T-cell (primary cell): ENCODE measurements at regions not wholly inside any gene's neighbourhood (a gene's known extent, or its start where the extent isn't known, plus 50 kb on each side); places are given as distances from the start of the nearest gene placed in this dataset.
"Not testable (repeated sequence)": the region's sequence is repeated elsewhere in the genome, so short reads cannot be mapped to it uniquely, and the experiment has no call there.

Experiments used
- ATAC-seq, 4 experiments: fragments of 200-7000 bp in 3 of 4; fragments of 150-1000 bp in 1 of 4; cut with Tn5 transposase; replicated peaks in 1 of 4; 1 replicate in 3 of 4; 2 replicates in 1 of 4; pipeline ENCODE4 v1.10.0; 2021; ENCODE audit warnings: moderate library complexity in 3 of 4, mild to moderate bottlenecking in 2 of 4, moderate number of reproducible peaks in 1 of 4
- CTCF ChIA-PET, 2 donors: fragments of 300-600 bp; sonication (Branson Sonifier 250); formaldehyde crosslinking; loops; one replicate each; lab custom pipeline; 2022; ENCODE audit warnings: antibody characterized with exemption in 2 of 2; lab: Charles Lee
- POLR2A ChIA-PET, 2 donors: fragments of 300-600 bp; sonication (Branson Sonifier 250); formaldehyde crosslinking; loops; one replicate each; lab custom pipeline; 2022; ENCODE audit warnings: antibody characterized with exemption in 2 of 2; lab: Charles Lee
- DNase-seq, 35 experiments: peaks; one replicate each; pipeline versions ENCODE4 v3.0.0 to v3.0.0-alpha.2; 2013 to 2023
- H3K27ac ChIP-seq: one replicate; pipeline ENCODE4 v1.5.1; 2013; ENCODE audit warnings: low read length
- H3K27me3 ChIP-seq, 2 experiments: replicated peaks in 1 of 2; 1 replicate in 1 of 2; 2 replicates in 1 of 2; pipeline versions ENCODE4 v1.6.1 to v1.7.0; 2013; ENCODE audit warnings: low read length in 1 of 2, mixed read lengths in 1 of 2; ENCODE audit not compliant: control insufficient read depth in 2 of 2, insufficient read depth in 2 of 2; ENCODE audit errors: extremely low read depth in 1 of 2
- H3K36me3 ChIP-seq, 2 donors: 1 replicate in 1 of 2; 2 replicates in 1 of 2; pipeline versions ENCODE4 v1.6.1 to v1.7.0; 2013; ENCODE audit warnings: low read length in 1 of 2; ENCODE audit not compliant: control insufficient read depth in 2 of 2, insufficient read depth in 1 of 2; ENCODE audit errors: extremely low read depth in 1 of 2
- H3K4me1 ChIP-seq, 2 experiments: 1 replicate in 1 of 2; 2 replicates in 1 of 2; pipeline versions ENCODE4 v1.6.1 to v1.7.0; 2013; ENCODE audit warnings: low read length in 2 of 2, mixed read lengths in 1 of 2; ENCODE audit not compliant: insufficient read depth in 2 of 2, control insufficient read depth in 1 of 2; ENCODE audit errors: extremely low read depth in 1 of 2
- H3K4me3 ChIP-seq, 2 donors: 1 replicate in 1 of 2; 2 replicates in 1 of 2; pipeline versions ENCODE4 v1.5.1 to v1.7.0; 2013; ENCODE audit warnings: mild to moderate bottlenecking in 2 of 2, low read length in 1 of 2, moderate library complexity in 1 of 2; ENCODE audit not compliant: control insufficient read depth in 1 of 2; ENCODE audit errors: extremely low read depth in 1 of 2
- H3K9me3 ChIP-seq: 2 replicates; pipeline ENCODE4 v1.7.0; 2013
- H3K27ac Mint-ChIP-seq, 2 donors: one replicate each; pipeline ENCODE4 v1.8.0; 2020 to 2021; ENCODE audit warnings: mild to moderate bottlenecking in 2 of 2, mixed read lengths in 2 of 2
- H3K27me3 Mint-ChIP-seq, 2 donors: one replicate each; pipeline ENCODE4 v1.8.0; 2021 to 2022; ENCODE audit warnings: mixed read lengths in 2 of 2
- H3K36me3 Mint-ChIP-seq: one replicate; pipeline ENCODE4 v1.8.0; 2021; ENCODE audit warnings: mixed read lengths
- H3K4me1 Mint-ChIP-seq, 3 donors: one replicate each; pipeline ENCODE4 v1.8.0; 2020 to 2022; ENCODE audit warnings: mixed read lengths in 3 of 3, mild to moderate bottlenecking in 1 of 3
- H3K4me3 Mint-ChIP-seq, 3 donors: one replicate each; pipeline ENCODE4 v1.8.0; 2020 to 2022; ENCODE audit warnings: mild to moderate bottlenecking in 3 of 3, mixed read lengths in 3 of 3, moderate library complexity in 3 of 3
- H3K9me3 Mint-ChIP-seq, 3 donors: one replicate each; pipeline ENCODE4 v1.8.0; 2020 to 2022; ENCODE audit warnings: mixed read lengths in 3 of 3
- WGBS: methylation state at CpG from one replicate; pipeline ENCODE4 v1.1.5; 2013; ENCODE audit warnings: missing lambda C conversion rate; ENCODE audit not compliant: insufficient coverage; 5-methylcytosine and 5-hydroxymethylcytosine counted together

- no peaks in the 10 kb centered on the region for H3K4me1 ChIP-seq
- Mint-ChIP-seq H3K4me3 (no peak overlapping the region), H3K27me3 (no peaks in the 10 kb centered on the region), H3K4me1 (no peaks in the 10 kb centered on the region), H3K9me3 (peaks cover 5 to 20% (median 14%) of the 10 kb centered on the region in 3 donors), H3K36me3 (no peaks in the 10 kb centered on the region), H3K27ac (no peak overlapping the region)
- ATAC-seq (no peak), DNase-seq (no peak)
- POLR2A ChIA-PET: no interaction called here
- no peaks in the 10 kb centered on the region for H3K27me3 ChIP-seq
- H3K9me3 ChIP-seq: no peaks in the 10 kb centered on the region
- H3K36me3 ChIP-seq: no peaks in the 10 kb centered on the region
- no peak overlapping the region for H3K4me3 ChIP-seq
- no peak overlapping the region for H3K27ac ChIP-seq
- CTCF ChIA-PET: no interaction called here
- 35% methylated on average over 2 of the region's 2 CpGs for WGBS
These were observed 100.5 kb upstream of the SLITRK5 start for GRCh38 chr13:87570669-87571068.

DNA sequence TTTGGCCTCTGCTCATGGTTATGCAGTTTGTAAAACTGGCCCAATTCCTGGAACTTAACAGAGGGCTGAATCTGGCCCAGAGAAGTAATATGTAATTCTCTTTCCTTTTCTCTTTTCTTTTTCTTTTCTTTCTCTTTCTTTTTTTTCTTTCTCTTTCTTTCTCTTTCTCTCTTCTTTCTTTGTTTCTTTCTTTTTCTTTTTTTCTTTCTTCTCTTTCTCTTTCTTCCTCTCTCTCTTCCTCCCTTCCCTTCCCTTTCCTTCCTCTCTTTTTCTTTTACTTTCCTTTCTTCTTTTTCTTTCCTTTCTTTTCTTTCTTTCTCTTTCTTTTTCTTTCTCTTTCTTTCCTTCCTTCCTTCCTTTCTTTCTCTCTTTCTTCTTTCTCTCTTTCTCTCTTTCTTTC is 88.8 kb upstream of the SLITRK5 start:
- CTCF ChIA-PET: no interaction called here
- H3K27me3 Mint-ChIP-seq: no peaks in the 10 kb centered on the region
- Histone ChIP-seq H3K36me3 (no peaks in the 10 kb centered on the region), H3K4me3 (no peak overlapping the region), H3K9me3 (no peaks in the 10 kb centered on the region), H3K4me1 (no peaks in the 10 kb centered on the region), H3K27ac (no peak overlapping the region), H3K27me3 (no peaks in the 10 kb centered on the region)
- H3K4me1 Mint-ChIP-seq: no peaks in the 10 kb centered on the region
- no peak overlapping the region for H3K4me3 Mint-ChIP-seq
- ATAC-seq: no peak
- no peak for DNase-seq
- peaks cover 3 to 15% (median 3%) of the 10 kb centered on the region in 3 donors for H3K9me3 Mint-ChIP-seq
- no peaks in the 10 kb centered on the region for H3K36me3 Mint-ChIP-seq
- H3K27ac Mint-ChIP-seq: no peak overlapping the region
- POLR2A ChIA-PET: no interaction called here

DNA sequence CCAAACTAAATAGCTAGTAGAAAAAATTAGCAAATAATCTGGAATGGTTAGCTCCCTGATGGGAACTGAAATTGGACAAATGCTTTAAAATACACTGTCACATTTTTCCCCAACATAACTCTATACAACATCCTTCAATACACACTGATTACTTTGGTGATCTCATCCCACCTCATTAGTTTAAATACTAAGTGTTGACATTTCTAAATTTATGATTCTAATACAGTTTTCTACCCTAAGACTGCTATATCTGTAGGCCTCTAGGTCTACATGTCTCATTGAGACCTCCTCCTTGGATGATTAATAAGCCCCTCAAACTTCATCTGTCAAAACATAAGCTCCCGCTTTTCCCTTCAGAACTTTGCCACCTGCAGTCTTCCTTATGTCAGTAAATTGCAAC is 80.7 kb upstream of the SLITRK5 start:
- POLR2A ChIA-PET: no interaction called here
- CTCF ChIA-PET: no interaction called here
- H3K27me3 Mint-ChIP-seq: no peaks in the 10 kb centered on the region

GRCh38 chr13:87604437-87604836 is 66.7 kb upstream of the SLITRK5 start:
- POLR2A ChIA-PET, H3K36me3 ChIP-seq, H3K4me1 Mint-ChIP-seq, H3K4me3 ChIP-seq, H3K27me3 Mint-ChIP-seq, H3K4me3 Mint-ChIP-seq, ATAC-seq, H3K27ac ChIP-seq, H3K27ac Mint-ChIP-seq, H3K9me3 ChIP-seq, H3K27me3 ChIP-seq, DNase-seq, CTCF ChIA-PET, H3K4me1 ChIP-seq, H3K36me3 Mint-ChIP-seq: not testable (repeated sequence)
- 100% methylated on average over 1 of the region's 2 CpGs for WGBS
- H3K9me3 Mint-ChIP-seq: peaks cover 0 to 26% (median 11%) of the 10 kb centered on the region in 3 donors

More for the DNA sequence above, 80.7 kb upstream of the SLITRK5 start:
- H3K27ac ChIP-seq: no peak overlapping the region
- H3K27me3 ChIP-seq: no peaks in the 10 kb centered on the region
- WGBS: no CpG with 5 or more reads among the region's 1 CpG
- H3K4me3 ChIP-seq: no peak overlapping the region
- Mint-ChIP-seq H3K9me3 (peaks cover 0 to 22% (median 7%) of the 10 kb centered on the region in 3 donors), H3K36me3 (no peaks in the 10 kb centered on the region), H3K4me1 (no peaks in the 10 kb centered on the region), H3K27ac (no peak overlapping the region), H3K4me3 (no peak overlapping the region)
- ATAC-seq: no peak
- no peaks in the 10 kb centered on the region for H3K36me3 ChIP-seq
- H3K4me1 ChIP-seq: no peaks in the 10 kb centered on the region
- H3K9me3 ChIP-seq: no peaks in the 10 kb centered on the region
- DNase-seq: no peak

DNA sequence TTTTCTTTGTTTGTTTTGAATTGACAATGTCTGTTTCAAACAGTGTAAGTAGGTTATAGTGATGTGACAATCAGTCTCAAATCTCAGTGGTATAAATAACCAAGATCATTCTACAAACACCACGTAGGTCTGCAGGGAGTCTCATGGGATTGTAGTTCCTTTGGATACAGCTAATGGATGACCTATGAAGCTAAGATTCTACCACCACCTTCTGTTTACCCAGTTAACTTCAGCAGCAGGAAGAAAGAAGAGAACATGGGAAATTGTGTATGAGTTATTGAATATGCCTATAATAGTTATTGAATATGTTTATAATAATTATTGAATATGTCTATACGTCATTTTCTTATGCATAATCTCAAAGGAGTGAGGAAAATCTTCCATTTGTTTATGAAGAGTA is 63.9 kb upstream of the SLITRK5 start:
- no peak overlapping the region for H3K4me3 Mint-ChIP-seq
- Histone ChIP-seq H3K4me1 (no peaks in the 10 kb centered on the region), H3K4me3 (no peak overlapping the region), H3K27me3 (no peaks in the 10 kb centered on the region), H3K36me3 (no peaks in the 10 kb centered on the region), H3K9me3 (no peaks in the 10 kb centered on the region), H3K27ac (no peak overlapping the region)
- POLR2A ChIA-PET: no interaction called here
- CTCF ChIA-PET: no interaction called here
- H3K9me3 Mint-ChIP-seq: peaks cover 0 to 36% (median 16%) of the 10 kb centered on the region in 3 donors
- ATAC-seq (no peak), DNase-seq (no peak)
- H3K4me1 Mint-ChIP-seq: no peaks in the 10 kb centered on the region
- H3K36me3 Mint-ChIP-seq: no peaks in the 10 kb centered on the region
- H3K27ac Mint-ChIP-seq: no peak overlapping the region
- H3K27me3 Mint-ChIP-seq: no peaks in the 10 kb centered on the region
- no CpG with 5 or more reads among the region's 2 CpGs for WGBS

- Mint-ChIP-seq H3K9me3 (peaks cover 5 to 11% (median 9%) of the 10 kb centered on the region in 3 donors), H3K27me3 (no peaks in the 10 kb centered on the region), H3K4me3 (no peak overlapping the region), H3K36me3 (no peaks in the 10 kb centered on the region), H3K4me1 (no peaks in the 10 kb centered on the region), H3K27ac (no peak overlapping the region)
- no CpG with 5 or more reads among the region's 2 CpGs for WGBS
- ChIA-PET POLR2A (no interaction called here), CTCF (interaction anchor here in 1 of 2 donors (0.8 kb wide), 1 partner anchor 9 kb away, joined by 4 read pairs; no protein-coding TSS in a partner anchor)
- H3K9me3 ChIP-seq: no peaks in the 10 kb centered on the region
- H3K27me3 ChIP-seq: no peaks in the 10 kb centered on the region
- no peak overlapping the region for H3K27ac ChIP-seq
- no peaks in the 10 kb centered on the region for H3K36me3 ChIP-seq
- ATAC-seq (no peak), DNase-seq (no peak)
- H3K4me1 ChIP-seq: no peaks in the 10 kb centered on the region
- no peak overlapping the region for H3K4me3 ChIP-seq
These were observed 56.9 kb upstream of the SLITRK5 start for GRCh38 chr13:87614276-87614675.
